SU-DHL-6 (cell line): ENCODE measurements at regions not wholly inside any gene's neighbourhood (a gene's known extent, or its start where the extent isn't known, plus 50 kb on each side); places are given as distances from the start of the nearest gene placed in this dataset.

ENCODE experiments used
- EZH2phosphoT487 ChIP-seq: fragments of 200-600 bp; sonication (generic), shearing (Covaris generic); conservative IDR thresholded peaks from 2 replicates; pipeline ENCODE4 v1.6.1; 2018; ENCODE audit warnings: mild to moderate bottlenecking, antibody characterized with exemption, low read length, moderate library complexity, mixed read lengths
- TF ChIP-seq, protein P1 (sequence below): fragments of 200-600 bp; sonication (generic); IDR thresholded peaks from one replicate; pipeline ENCODE4 v1.5.1; 2017; ENCODE audit warnings: antibody characterized with exemption, mild to moderate bottlenecking, low read length, moderate library complexity; ENCODE audit not compliant: insufficient read depth, poor library complexity, severe bottlenecking

DNA sequence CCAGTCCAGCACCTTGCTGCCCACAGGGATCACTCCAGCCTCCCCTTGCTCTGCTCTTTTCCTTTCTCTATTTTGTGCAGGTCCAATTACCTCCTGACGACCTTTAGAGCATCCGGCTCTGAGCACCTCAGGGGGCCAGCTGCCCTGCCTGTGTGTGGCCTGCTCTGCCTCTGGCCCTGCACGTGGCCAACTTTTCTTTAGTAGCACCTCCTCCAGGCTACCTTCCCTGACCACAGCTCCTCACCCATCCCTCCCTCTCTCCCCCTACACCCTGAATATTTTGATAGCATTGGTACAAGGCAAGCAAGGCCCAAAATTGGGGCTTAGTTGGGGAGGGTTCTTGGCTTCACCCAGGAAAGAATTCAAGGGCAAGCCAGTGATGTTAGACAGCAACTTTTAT lies 66.9 kb upstream of the PRR20G start:
- TF ChIP-seq, protein P1, sequence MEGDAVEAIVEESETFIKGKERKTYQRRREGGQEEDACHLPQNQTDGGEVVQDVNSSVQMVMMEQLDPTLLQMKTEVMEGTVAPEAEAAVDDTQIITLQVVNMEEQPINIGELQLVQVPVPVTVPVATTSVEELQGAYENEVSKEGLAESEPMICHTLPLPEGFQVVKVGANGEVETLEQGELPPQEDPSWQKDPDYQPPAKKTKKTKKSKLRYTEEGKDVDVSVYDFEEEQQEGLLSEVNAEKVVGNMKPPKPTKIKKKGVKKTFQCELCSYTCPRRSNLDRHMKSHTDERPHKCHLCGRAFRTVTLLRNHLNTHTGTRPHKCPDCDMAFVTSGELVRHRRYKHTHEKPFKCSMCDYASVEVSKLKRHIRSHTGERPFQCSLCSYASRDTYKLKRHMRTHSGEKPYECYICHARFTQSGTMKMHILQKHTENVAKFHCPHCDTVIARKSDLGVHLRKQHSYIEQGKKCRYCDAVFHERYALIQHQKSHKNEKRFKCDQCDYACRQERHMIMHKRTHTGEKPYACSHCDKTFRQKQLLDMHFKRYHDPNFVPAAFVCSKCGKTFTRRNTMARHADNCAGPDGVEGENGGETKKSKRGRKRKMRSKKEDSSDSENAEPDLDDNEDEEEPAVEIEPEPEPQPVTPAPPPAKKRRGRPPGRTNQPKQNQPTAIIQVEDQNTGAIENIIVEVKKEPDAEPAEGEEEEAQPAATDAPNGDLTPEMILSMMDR: no peak
- TF ChIP-seq EZH2phosphoT487: no peak
